Kidney epithelial cell (primary cell): ENCODE measurements at regions not wholly inside any gene's neighbourhood (a gene's known extent, or its start where the extent isn't known, plus 50 kb on each side); places are given as distances from the start of the nearest gene placed in this dataset.

ENCODE experiments used
- DNase-seq: peaks from one replicate; pipeline ENCODE4 v3.0.0-alpha.2; 2010; ENCODE audit warnings: low read depth
- H3K27me3 ChIP-seq: 2 replicates; pipeline ENCODE4 v1.6.0; 2011; ENCODE audit warnings: low read length; ENCODE audit not compliant: control insufficient read depth, insufficient read depth
- H3K36me3 ChIP-seq: 2 replicates; pipeline ENCODE4 v1.5.1; 2011; ENCODE audit warnings: low read length; ENCODE audit not compliant: control insufficient read depth, insufficient read depth
- H3K4me3 ChIP-seq: 2 replicates; pipeline ENCODE4 v1.5.1; 2011; ENCODE audit warnings: low read depth, mild to moderate bottlenecking, control low read depth, low read length
- CTCF ChIP-seq: IDR thresholded peaks from 2 replicates; pipeline ENCODE4 v1.5.1; 2011; ENCODE audit warnings: mild to moderate bottlenecking, moderate library complexity, low read length, control low read depth, inconsistent platforms; ENCODE audit not compliant: insufficient read depth, poor library complexity, severe bottlenecking

GRCh38 chr21:35974775-35975174 is 85.6 kb downstream of the SETD4 start:
- Histone ChIP-seq H3K27me3 (no peaks in the 10 kb centered on the region), H3K4me3 (no peak overlapping the region), H3K36me3 (no peaks in the 10 kb centered on the region)
- DNase-seq: no peak
- no peak for TF ChIP-seq CTCF

GRCh38 chr21:35971824-35972223 is 88.5 kb downstream of the SETD4 start:
- H3K36me3 ChIP-seq: no peaks in the 10 kb centered on the region
- no peak for DNase-seq
- no peaks in the 10 kb centered on the region for H3K27me3 ChIP-seq
- TF ChIP-seq CTCF: no peak
- no peak overlapping the region for H3K4me3 ChIP-seq

- TF ChIP-seq CTCF: no peak
- DNase-seq: no peak
- Histone ChIP-seq H3K27me3 (peaks cover 2% of the 10 kb centered on the region), H3K36me3 (no peaks in the 10 kb centered on the region), H3K4me3 (no peak overlapping the region)
These were observed 91.0 kb downstream of the SETD4 start for GRCh38 chr21:35969281-35969680.

GRCh38 chr21:35968564-35968963 is 91.8 kb downstream of the SETD4 start:
- Histone ChIP-seq H3K27me3 (peaks cover 2% of the 10 kb centered on the region), H3K4me3 (no peak overlapping the region), H3K36me3 (no peaks in the 10 kb centered on the region)
- no peak for DNase-seq
- no peak for TF ChIP-seq CTCF

- no peak for TF ChIP-seq CTCF
- no peaks in the 10 kb centered on the region for H3K36me3 ChIP-seq
- no peak for DNase-seq
These were observed 94.6 kb downstream of the SETD4 start for GRCh38 chr21:35965699-35966098.

GRCh38 chr21:35963920-35964451 is 96.3 kb downstream of the SETD4 start:
- DNase-seq: no peak

More at GRCh38 chr21:35965699-35966098, 94.6 kb downstream of the SETD4 start:
- peaks cover 2% of the 10 kb centered on the region for H3K27me3 ChIP-seq
- H3K4me3 ChIP-seq: no peak overlapping the region

More at GRCh38 chr21:35963920-35964451, 96.3 kb downstream of the SETD4 start:
- Histone ChIP-seq H3K27me3 (peaks cover 2% of the 10 kb centered on the region), H3K4me3 (no peak overlapping the region), H3K36me3 (no peaks in the 10 kb centered on the region)
- no peak for TF ChIP-seq CTCF
